HEK293T (cell line): ENCODE measurements at regions not wholly inside any gene's neighbourhood (a gene's known extent, or its start where the extent isn't known, plus 50 kb on each side); places are given as distances from the start of the nearest gene placed in this dataset.

Source experiments
- ARNT ChIP-seq: fragments of 450-650 bp; IDR thresholded peaks from 2 replicates; pipeline ENCODE4 v1.6.1; 2017; ENCODE audit warnings: mild to moderate bottlenecking
- BHLHE40 ChIP-seq: fragments of 450-650 bp; IDR thresholded peaks from 2 replicates; pipeline ENCODE4 v1.6.1; 2016; ENCODE audit warnings: mild to moderate bottlenecking, moderate library complexity, borderline replicate concordance
- ELF4 ChIP-seq: fragments of 450-650 bp; IDR thresholded peaks from 2 replicates; pipeline ENCODE4 v1.6.1; 2017; ENCODE audit warnings: antibody characterized with exemption
- FOXA1 ChIP-seq: fragments of 450-650 bp; IDR thresholded peaks from 2 replicates; pipeline ENCODE4 v1.6.1; 2016; ENCODE audit warnings: mild to moderate bottlenecking
- FOXK2 ChIP-seq: fragments of 450-650 bp; IDR thresholded peaks from 2 replicates; pipeline ENCODE4 v1.6.1; 2016; ENCODE audit warnings: mild to moderate bottlenecking
- FOXM1 ChIP-seq: fragments of 450-650 bp; IDR thresholded peaks from 2 replicates; pipeline ENCODE4 v1.6.1; 2017; ENCODE audit warnings: mild to moderate bottlenecking, borderline replicate concordance
- NFRKB ChIP-seq: fragments of 450-650 bp; IDR thresholded peaks from 2 replicates; pipeline ENCODE4 v1.6.1; 2016; ENCODE audit warnings: mild to moderate bottlenecking, moderate library complexity
- PKNOX1 ChIP-seq: fragments of 450-650 bp; IDR thresholded peaks from 2 replicates; pipeline ENCODE4 v1.6.1; 2016
- SP1 ChIP-seq: fragments of 450-650 bp; IDR thresholded peaks from 2 replicates; pipeline ENCODE4 v1.6.1; 2017
- TARDBP ChIP-seq: fragments of 450-650 bp; IDR thresholded peaks from 2 replicates; pipeline ENCODE4 v1.6.1; 2016

GRCh38 chr6:95110767-95111166 lies 466.6 kb upstream of the MANEA start:
- TF ChIP-seq ARNT (no peak), SP1 (no peak), NFRKB (no peak), BHLHE40 (no peak), FOXA1 (no peak), FOXM1 (no peak), FOXK2 (no peak), TARDBP (no peak), PKNOX1 (no peak), ELF4 (no peak)
